HL-60 (cell line): ENCODE measurements at regions not wholly inside any gene's neighbourhood (a gene's known extent, or its start where the extent isn't known, plus 50 kb on each side); places are given as distances from the start of the nearest gene placed in this dataset.
A peak's percentile ranks its signal among the peaks of the same experiment; 100 is the strongest.

Experiments
- DNase-seq, 2 experiments: peaks; one replicate each; pipeline ENCODE4 v3.0.0-alpha.2; 2010 to 2020; ENCODE audit warnings: low read depth in 1 of 2, low spot score in 1 of 2
- H3K27ac ChIP-seq: fragments of 250-450 bp; sonication (Bioruptor Pico); replicated peaks from 2 replicates; pipeline ENCODE4 v1.5.1; 2020; ENCODE audit warnings: mild to moderate bottlenecking, moderate library complexity
- H3K27me3 ChIP-seq: fragments of 250-450 bp; sonication (Bioruptor Pico); 2 replicates; pipeline ENCODE4 v1.5.1; 2021; ENCODE audit warnings: mild to moderate bottlenecking, moderate library complexity; ENCODE audit not compliant: insufficient read depth, poor library complexity, severe bottlenecking
- H3K4me3 ChIP-seq: replicated peaks from 2 replicates; pipeline ENCODE4 v1.5.1; 2011; ENCODE audit warnings: mild to moderate bottlenecking, control low read depth, low read length; ENCODE audit not compliant: insufficient read depth
- GABPA ChIP-seq: IDR thresholded peaks from 2 replicates; pipeline ENCODE4 v1.6.1; 2012; ENCODE audit warnings: low read depth
- POLR2AphosphoS5 ChIP-seq: IDR thresholded peaks from 2 replicates; pipeline ENCODE4 v1.6.1; 2012; ENCODE audit warnings: low read depth
- SPI1 ChIP-seq: IDR thresholded peaks from 2 replicates; pipeline ENCODE4 v1.6.1; 2012; ENCODE audit warnings: low read depth, mild to moderate bottlenecking, borderline replicate concordance
- TF ChIP-seq, protein P1 (sequence below): IDR thresholded peaks from one replicate; pipeline ENCODE4 v1.5.1; 2011; ENCODE audit warnings: low read length, control low read depth, inconsistent platforms; ENCODE audit not compliant: insufficient read depth
- TF ChIP-seq, protein P2 (sequence below): IDR thresholded peaks from 2 replicates; pipeline ENCODE4 v1.6.1; 2012; ENCODE audit warnings: low read depth; ENCODE audit not compliant: insufficient replicate concordance

DNA sequence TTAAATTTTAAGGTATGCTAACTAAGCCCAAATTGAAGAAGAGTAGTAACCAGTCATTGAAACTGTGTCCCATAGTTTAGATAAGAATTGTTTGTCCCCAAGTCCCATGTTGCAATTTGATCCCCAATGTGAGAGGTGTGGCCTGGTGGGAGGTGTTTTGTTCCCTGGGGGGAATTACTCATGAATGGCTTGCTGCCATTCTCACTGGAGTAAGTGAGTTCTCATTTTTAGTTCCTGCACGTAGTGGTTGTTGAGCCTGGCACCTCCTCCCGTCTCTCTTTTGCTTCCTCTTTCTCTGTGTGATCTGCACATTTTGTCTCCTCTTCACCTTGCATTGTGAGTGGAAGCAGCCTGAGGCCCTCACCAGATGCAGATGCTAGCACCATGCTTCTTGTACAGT, 1271.0 kb downstream of the NSUN3 start:
- no peak overlapping the region for H3K4me3 ChIP-seq
- TF ChIP-seq GABPA (no peak), POLR2AphosphoS5 (no peak), SPI1 (peak; percentile 30; the same call in 1 of the 2 replicates)
- TF ChIP-seq, protein P1, sequence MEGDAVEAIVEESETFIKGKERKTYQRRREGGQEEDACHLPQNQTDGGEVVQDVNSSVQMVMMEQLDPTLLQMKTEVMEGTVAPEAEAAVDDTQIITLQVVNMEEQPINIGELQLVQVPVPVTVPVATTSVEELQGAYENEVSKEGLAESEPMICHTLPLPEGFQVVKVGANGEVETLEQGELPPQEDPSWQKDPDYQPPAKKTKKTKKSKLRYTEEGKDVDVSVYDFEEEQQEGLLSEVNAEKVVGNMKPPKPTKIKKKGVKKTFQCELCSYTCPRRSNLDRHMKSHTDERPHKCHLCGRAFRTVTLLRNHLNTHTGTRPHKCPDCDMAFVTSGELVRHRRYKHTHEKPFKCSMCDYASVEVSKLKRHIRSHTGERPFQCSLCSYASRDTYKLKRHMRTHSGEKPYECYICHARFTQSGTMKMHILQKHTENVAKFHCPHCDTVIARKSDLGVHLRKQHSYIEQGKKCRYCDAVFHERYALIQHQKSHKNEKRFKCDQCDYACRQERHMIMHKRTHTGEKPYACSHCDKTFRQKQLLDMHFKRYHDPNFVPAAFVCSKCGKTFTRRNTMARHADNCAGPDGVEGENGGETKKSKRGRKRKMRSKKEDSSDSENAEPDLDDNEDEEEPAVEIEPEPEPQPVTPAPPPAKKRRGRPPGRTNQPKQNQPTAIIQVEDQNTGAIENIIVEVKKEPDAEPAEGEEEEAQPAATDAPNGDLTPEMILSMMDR: no peak
- TF ChIP-seq, protein P2, sequence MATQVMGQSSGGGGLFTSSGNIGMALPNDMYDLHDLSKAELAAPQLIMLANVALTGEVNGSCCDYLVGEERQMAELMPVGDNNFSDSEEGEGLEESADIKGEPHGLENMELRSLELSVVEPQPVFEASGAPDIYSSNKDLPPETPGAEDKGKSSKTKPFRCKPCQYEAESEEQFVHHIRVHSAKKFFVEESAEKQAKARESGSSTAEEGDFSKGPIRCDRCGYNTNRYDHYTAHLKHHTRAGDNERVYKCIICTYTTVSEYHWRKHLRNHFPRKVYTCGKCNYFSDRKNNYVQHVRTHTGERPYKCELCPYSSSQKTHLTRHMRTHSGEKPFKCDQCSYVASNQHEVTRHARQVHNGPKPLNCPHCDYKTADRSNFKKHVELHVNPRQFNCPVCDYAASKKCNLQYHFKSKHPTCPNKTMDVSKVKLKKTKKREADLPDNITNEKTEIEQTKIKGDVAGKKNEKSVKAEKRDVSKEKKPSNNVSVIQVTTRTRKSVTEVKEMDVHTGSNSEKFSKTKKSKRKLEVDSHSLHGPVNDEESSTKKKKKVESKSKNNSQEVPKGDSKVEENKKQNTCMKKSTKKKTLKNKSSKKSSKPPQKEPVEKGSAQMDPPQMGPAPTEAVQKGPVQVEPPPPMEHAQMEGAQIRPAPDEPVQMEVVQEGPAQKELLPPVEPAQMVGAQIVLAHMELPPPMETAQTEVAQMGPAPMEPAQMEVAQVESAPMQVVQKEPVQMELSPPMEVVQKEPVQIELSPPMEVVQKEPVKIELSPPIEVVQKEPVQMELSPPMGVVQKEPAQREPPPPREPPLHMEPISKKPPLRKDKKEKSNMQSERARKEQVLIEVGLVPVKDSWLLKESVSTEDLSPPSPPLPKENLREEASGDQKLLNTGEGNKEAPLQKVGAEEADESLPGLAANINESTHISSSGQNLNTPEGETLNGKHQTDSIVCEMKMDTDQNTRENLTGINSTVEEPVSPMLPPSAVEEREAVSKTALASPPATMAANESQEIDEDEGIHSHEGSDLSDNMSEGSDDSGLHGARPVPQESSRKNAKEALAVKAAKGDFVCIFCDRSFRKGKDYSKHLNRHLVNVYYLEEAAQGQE: no peak
- H3K27ac ChIP-seq: no peak overlapping the region
- DNase-seq: peak in 1 of 2 experiments; percentile 52
- H3K27me3 ChIP-seq: no peaks in the 10 kb centered on the region

DNA sequence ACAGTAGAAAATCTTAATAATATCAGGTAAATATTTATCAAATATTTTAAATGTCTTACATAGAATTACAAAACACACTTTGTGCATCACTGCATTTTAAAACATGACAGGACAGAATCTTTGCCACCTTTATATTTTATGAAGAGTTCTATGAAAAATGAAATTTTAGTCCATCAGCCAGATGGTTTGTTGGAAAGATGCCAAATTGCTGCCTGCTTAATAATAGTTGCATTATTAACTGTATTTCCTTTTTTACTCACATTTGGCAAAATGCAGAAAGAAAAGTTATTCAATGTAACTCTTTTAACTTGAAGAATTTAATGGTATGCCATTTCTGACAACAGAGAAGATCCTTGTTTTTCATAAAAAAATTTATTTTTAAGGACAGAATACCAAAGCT, 1271.6 kb downstream of the NSUN3 start:
- no peak overlapping the region for H3K27ac ChIP-seq
- no peak for DNase-seq
- H3K27me3 ChIP-seq: no peaks in the 10 kb centered on the region
- no peak overlapping the region for H3K4me3 ChIP-seq
- TF ChIP-seq, protein P1: no peak
- TF ChIP-seq SPI1 (no peak), POLR2AphosphoS5 (no peak), GABPA (no peak)
- TF ChIP-seq, protein P2: no peak

- TF ChIP-seq GABPA: no peak
- TF ChIP-seq, protein P1: no peak
- TF ChIP-seq SPI1: no peak
- TF ChIP-seq POLR2AphosphoS5: no peak
- TF ChIP-seq, protein P2: no peak
- H3K27me3 ChIP-seq: no peaks in the 10 kb centered on the region
- DNase-seq: no peak
- H3K27ac ChIP-seq: no peak overlapping the region
- no peak overlapping the region for H3K4me3 ChIP-seq
Observed at GRCh38 chr3:95335517-95335916, 1272.7 kb downstream of the NSUN3 start.
